Colonic mucosa (tissue), 4 donors: ENCODE measurements at regions not wholly inside any gene's neighbourhood (a gene's known extent, or its start where the extent isn't known, plus 50 kb on each side); places are given as distances from the start of the nearest gene placed in this dataset.

ENCODE experiments used
- DNase-seq: peaks from one replicate; pipeline ENCODE4 v3.0.0-alpha.2; 2020
- H3K27ac ChIP-seq: fragments of 200-600 bp; one replicate; pipeline ENCODE4 v1.8.0; 2021
- H3K27me3 ChIP-seq: fragments of 200-600 bp; one replicate; pipeline ENCODE4 v1.8.0; 2021
- H3K36me3 ChIP-seq: fragments of 200-600 bp; one replicate; pipeline ENCODE4 v1.8.0; 2021
- H3K4me1 ChIP-seq: fragments of 200-600 bp; one replicate; pipeline ENCODE4 v1.8.0; 2021; ENCODE audit warnings: mild to moderate bottlenecking
- H3K4me3 ChIP-seq: fragments of 200-600 bp; one replicate; pipeline ENCODE4 v1.8.0; 2021
- H3K9ac ChIP-seq, 2 donors: one replicate each; pipeline ENCODE4 v1.7.0; 2013; ENCODE audit warnings: control low read depth in 2 of 2, low read depth in 2 of 2, low read length in 2 of 2
- H3K9me3 ChIP-seq: fragments of 200-600 bp; one replicate; pipeline ENCODE4 v1.8.0; 2021
- CTCF ChIP-seq: fragments of 200-600 bp; IDR thresholded peaks from one replicate; pipeline ENCODE4 v1.8.0; 2022; ENCODE audit warnings: antibody characterized with exemption, mild to moderate bottlenecking
- intact Hi-C: fragments of 100-400 bp; cut with DNase I; formaldehyde crosslinking; loops from one replicate; pipeline ENCODE4 v1.14.1; 2022
- donor health status: healthy.
- donor health status: DM: no; HTN: no; CAD: no.
- donor health status: DM: no; HTN: no; CAD: no.

DNA sequence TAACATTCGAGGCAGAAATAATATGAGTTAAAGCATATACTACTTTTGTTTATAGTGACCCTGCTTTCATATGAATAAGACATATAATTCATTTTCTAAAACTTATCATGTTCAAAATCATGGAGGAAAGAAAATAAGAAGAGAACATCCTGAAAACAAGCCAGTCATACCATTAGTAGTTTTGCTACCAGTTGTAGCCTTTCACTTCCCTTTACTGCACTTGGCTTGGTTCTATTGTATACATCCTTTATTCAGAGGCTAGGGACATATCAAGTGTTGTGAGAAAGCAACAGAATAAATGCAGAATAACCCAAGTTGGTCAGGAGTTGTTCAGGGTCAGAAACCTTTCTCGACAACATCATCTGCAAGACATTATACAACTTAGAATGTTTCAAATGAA lies 598.7 kb downstream of the SOX5 start:
- Histone ChIP-seq H3K27me3 (no peaks in the 10 kb centered on the region), H3K36me3 (no peaks in the 10 kb centered on the region), H3K9ac (no peak overlapping the region), H3K9me3 (no peaks in the 10 kb centered on the region), H3K4me3 (no peak overlapping the region), H3K27ac (no peak overlapping the region), H3K4me1 (no peaks in the 10 kb centered on the region)
- intact Hi-C loops, result no loop called here
- DNase-seq, result no peak
- no peak for TF ChIP-seq CTCF

GRCh38 chr12:23352670-23353069 lies 596.8 kb downstream of the SOX5 start:
- no peak overlapping the region for H3K27ac ChIP-seq
- H3K27me3 ChIP-seq, result no peaks in the 10 kb centered on the region
- intact Hi-C loops, result no loop called here
- no peak overlapping the region for H3K4me3 ChIP-seq
- no peaks in the 10 kb centered on the region for H3K9me3 ChIP-seq
- H3K9ac ChIP-seq, result no peak overlapping the region
- no peak for DNase-seq
- H3K36me3 ChIP-seq, result no peaks in the 10 kb centered on the region
- no peak for TF ChIP-seq CTCF
- no peaks in the 10 kb centered on the region for H3K4me1 ChIP-seq

GRCh38 chr12:23354800-23355199 lies 594.7 kb downstream of the SOX5 start:
- Histone ChIP-seq H3K36me3 (no peaks in the 10 kb centered on the region), H3K9ac (no peak overlapping the region), H3K9me3 (no peaks in the 10 kb centered on the region), H3K27ac (no peak overlapping the region), H3K4me1 (no peaks in the 10 kb centered on the region), H3K4me3 (no peak overlapping the region), H3K27me3 (no peaks in the 10 kb centered on the region)
- TF ChIP-seq CTCF, result no peak
- intact Hi-C loops, result no loop called here
- no peak for DNase-seq

GRCh38 chr12:23356440-23356839 lies 593.0 kb downstream of the SOX5 start:
- Histone ChIP-seq H3K4me1 (no peaks in the 10 kb centered on the region), H3K9me3 (no peaks in the 10 kb centered on the region), H3K27me3 (no peaks in the 10 kb centered on the region), H3K27ac (no peak overlapping the region), H3K9ac (no peak overlapping the region), H3K4me3 (no peak overlapping the region), H3K36me3 (no peaks in the 10 kb centered on the region)
- no peak for DNase-seq
- no peak for TF ChIP-seq CTCF
- intact Hi-C loops, result no loop called here

- Histone ChIP-seq H3K36me3 (no peaks in the 10 kb centered on the region), H3K4me1 (no peaks in the 10 kb centered on the region), H3K9ac (no peak overlapping the region), H3K4me3 (no peak overlapping the region), H3K27me3 (no peaks in the 10 kb centered on the region), H3K9me3 (no peaks in the 10 kb centered on the region), H3K27ac (no peak overlapping the region)
- TF ChIP-seq CTCF, result no peak
- intact Hi-C loops, result no loop called here
- DNase-seq, result no peak
Measured at GRCh38 chr12:23356927-23357708, 592.4 kb downstream of the SOX5 start.
